ENCODE measurements at regions not wholly inside any gene's neighbourhood (a gene's known extent, or its start where the extent isn't known, plus 50 kb on each side); places are given as distances from the start of the nearest gene placed in this dataset.

- TF ChIP-seq EZH2 (IDR thresholded peaks at IDR 0.05; ENCODE audit: low read depth, low read length, severe bottlenecking) (no peak), CHD1 (IDR thresholded peaks at IDR 0.05; ENCODE audit: low read depth, low read length) (no peak), YY1 (IDR thresholded peaks at IDR 0.05; ENCODE audit: low read depth, low read length) (no peak), CHD2 (IDR thresholded peaks at IDR 0.05; ENCODE audit: low read length) (no peak), CTCF (IDR thresholded peaks at IDR 0.05; ENCODE audit: control extremely low read depth in 1 of 3, insufficient read depth in 1 of 3, low read depth in 1 of 3, low read length in 3 of 3) (no peak), EGR1 (IDR thresholded peaks at IDR 0.05; ENCODE audit: borderline replicate concordance, low read depth, low read length) (no peak), POLR2AphosphoS5 (IDR thresholded peaks at IDR 0.05; ENCODE audit: low read depth, low read length) (no peak), TCF12 (IDR thresholded peaks at IDR 0.05; ENCODE audit: low read depth, low read length) (no peak), SRF (IDR thresholded peaks at IDR 0.05; ENCODE audit: low read depth, low read length) (no peak), NANOG (IDR thresholded peaks at IDR 0.05; ENCODE audit: insufficient read depth, low read depth, low read length, poor library complexity, severe bottlenecking) (no peak)
These were observed 189.6 kb upstream of the UMPS start for GRCh38 chr3:124540550-124541211.
